Stimulated activated naive CD8-positive, alpha-beta T cell treated with anti-CD3 and anti-CD28 coated beads, Interleukin-15, Interleukin-2, amounts not matched to agents 100 ng/mL and 50 ng/mL, for 24 hours (primary cell): ENCODE measurements at regions not wholly inside any gene's neighbourhood (a gene's known extent, or its start where the extent isn't known, plus 50 kb on each side); places are given as distances from the start of the nearest gene placed in this dataset.

Source experiments
- H3K27ac Mint-ChIP-seq: one replicate; pipeline ENCODE4 v1.8.0; 2021; ENCODE audit warnings: mild to moderate bottlenecking, mixed read lengths
- H3K27me3 Mint-ChIP-seq: one replicate; pipeline ENCODE4 v1.8.0; 2021; ENCODE audit warnings: mixed read lengths
- H3K36me3 Mint-ChIP-seq: one replicate; pipeline ENCODE4 v1.8.0; 2021; ENCODE audit warnings: low read depth, mixed read lengths
- H3K4me1 Mint-ChIP-seq: one replicate; pipeline ENCODE4 v1.8.0; 2021; ENCODE audit warnings: low read depth, mixed read lengths
- H3K4me3 Mint-ChIP-seq: one replicate; pipeline ENCODE4 v1.8.0; 2021; ENCODE audit warnings: mild to moderate bottlenecking, mixed read lengths
- H3K9me3 Mint-ChIP-seq: one replicate; pipeline ENCODE4 v1.8.0; 2021; ENCODE audit warnings: mixed read lengths

- no peak overlapping the region for H3K27ac Mint-ChIP-seq
- H3K36me3 Mint-ChIP-seq = no peaks in the 10 kb centered on the region
- H3K4me1 Mint-ChIP-seq = no peaks in the 10 kb centered on the region
- no peak overlapping the region for H3K4me3 Mint-ChIP-seq
- no peaks in the 10 kb centered on the region for H3K27me3 Mint-ChIP-seq
- peaks cover 5% of the 10 kb centered on the region for H3K9me3 Mint-ChIP-seq
Measured at GRCh38 chr2:41400088-41400665, 647.6 kb upstream of the PKDCC start.

GRCh38 chr2:41405441-41405840 lies 642.4 kb upstream of the PKDCC start:
- no peaks in the 10 kb centered on the region for H3K27me3 Mint-ChIP-seq
- no peaks in the 10 kb centered on the region for H3K9me3 Mint-ChIP-seq
- H3K4me3 Mint-ChIP-seq = no peak overlapping the region
- H3K4me1 Mint-ChIP-seq = no peaks in the 10 kb centered on the region
- no peaks in the 10 kb centered on the region for H3K36me3 Mint-ChIP-seq
- H3K27ac Mint-ChIP-seq = no peak overlapping the region

GRCh38 chr2:41409328-41409727 lies 638.5 kb upstream of the PKDCC start:
- Mint-ChIP-seq H3K27me3 (no peaks in the 10 kb centered on the region), H3K4me1 (no peaks in the 10 kb centered on the region), H3K9me3 (no peaks in the 10 kb centered on the region), H3K4me3 (no peak overlapping the region), H3K27ac (no peak overlapping the region), H3K36me3 (no peaks in the 10 kb centered on the region)

GRCh38 chr2:41410011-41410410 lies 637.8 kb upstream of the PKDCC start:
- no peaks in the 10 kb centered on the region for H3K9me3 Mint-ChIP-seq

GRCh38 chr2:41413813-41414485 lies 633.9 kb upstream of the PKDCC start:
- no peaks in the 10 kb centered on the region for H3K36me3 Mint-ChIP-seq
- no peak overlapping the region for H3K4me3 Mint-ChIP-seq
- H3K9me3 Mint-ChIP-seq = no peaks in the 10 kb centered on the region
- H3K27me3 Mint-ChIP-seq = no peaks in the 10 kb centered on the region
- H3K4me1 Mint-ChIP-seq = no peaks in the 10 kb centered on the region
- no peak overlapping the region for H3K27ac Mint-ChIP-seq

More at GRCh38 chr2:41410011-41410410, 637.8 kb upstream of the PKDCC start:
- no peaks in the 10 kb centered on the region for H3K27me3 Mint-ChIP-seq
- H3K4me3 Mint-ChIP-seq = no peak overlapping the region
- no peak overlapping the region for H3K27ac Mint-ChIP-seq
- no peaks in the 10 kb centered on the region for H3K4me1 Mint-ChIP-seq
- no peaks in the 10 kb centered on the region for H3K36me3 Mint-ChIP-seq

- no peaks in the 10 kb centered on the region for H3K9me3 Mint-ChIP-seq
- H3K36me3 Mint-ChIP-seq = no peaks in the 10 kb centered on the region
- no peak overlapping the region for H3K27ac Mint-ChIP-seq
- no peak overlapping the region for H3K4me3 Mint-ChIP-seq
- no peaks in the 10 kb centered on the region for H3K4me1 Mint-ChIP-seq
- no peaks in the 10 kb centered on the region for H3K27me3 Mint-ChIP-seq
Measured at GRCh38 chr2:41414486-41415230, 633.2 kb upstream of the PKDCC start.

GRCh38 chr2:41417511-41417910 lies 630.3 kb upstream of the PKDCC start:
- H3K36me3 Mint-ChIP-seq = no peaks in the 10 kb centered on the region
- no peak overlapping the region for H3K27ac Mint-ChIP-seq
- H3K27me3 Mint-ChIP-seq = no peaks in the 10 kb centered on the region
- H3K4me3 Mint-ChIP-seq = no peak overlapping the region
- no peaks in the 10 kb centered on the region for H3K4me1 Mint-ChIP-seq
- H3K9me3 Mint-ChIP-seq = no peaks in the 10 kb centered on the region

GRCh38 chr2:41420219-41420618 lies 627.6 kb upstream of the PKDCC start:
- Mint-ChIP-seq H3K27me3 (no peaks in the 10 kb centered on the region), H3K4me1 (no peaks in the 10 kb centered on the region), H3K27ac (no peak overlapping the region), H3K4me3 (no peak overlapping the region), H3K9me3 (no peaks in the 10 kb centered on the region), H3K36me3 (no peaks in the 10 kb centered on the region)

- no peaks in the 10 kb centered on the region for H3K9me3 Mint-ChIP-seq
- no peaks in the 10 kb centered on the region for H3K4me1 Mint-ChIP-seq
- no peaks in the 10 kb centered on the region for H3K27me3 Mint-ChIP-seq
- H3K36me3 Mint-ChIP-seq = no peaks in the 10 kb centered on the region
- H3K27ac Mint-ChIP-seq = no peak overlapping the region
- no peak overlapping the region for H3K4me3 Mint-ChIP-seq
Measured at GRCh38 chr2:41420872-41421271, 626.9 kb upstream of the PKDCC start.

GRCh38 chr2:41431756-41432155 lies 616.1 kb upstream of the PKDCC start:
- H3K27me3 Mint-ChIP-seq = no peaks in the 10 kb centered on the region
- H3K9me3 Mint-ChIP-seq = peaks cover 4% of the 10 kb centered on the region
- H3K4me1 Mint-ChIP-seq = no peaks in the 10 kb centered on the region
- H3K36me3 Mint-ChIP-seq = no peaks in the 10 kb centered on the region
- H3K4me3 Mint-ChIP-seq = no peak overlapping the region
- H3K27ac Mint-ChIP-seq = no peak overlapping the region

GRCh38 chr2:41432459-41432858 lies 615.4 kb upstream of the PKDCC start:
- no peaks in the 10 kb centered on the region for H3K27me3 Mint-ChIP-seq
- H3K27ac Mint-ChIP-seq = no peak overlapping the region
- H3K4me1 Mint-ChIP-seq = no peaks in the 10 kb centered on the region
- peaks cover 4% of the 10 kb centered on the region for H3K9me3 Mint-ChIP-seq
- no peaks in the 10 kb centered on the region for H3K36me3 Mint-ChIP-seq
- H3K4me3 Mint-ChIP-seq = no peak overlapping the region

- Mint-ChIP-seq H3K4me1 (no peaks in the 10 kb centered on the region), H3K36me3 (no peaks in the 10 kb centered on the region), H3K9me3 (peaks cover 7% of the 10 kb centered on the region), H3K27me3 (no peaks in the 10 kb centered on the region), H3K27ac (no peak overlapping the region), H3K4me3 (no peak overlapping the region)
Measured at GRCh38 chr2:41434991-41435390, 612.8 kb upstream of the PKDCC start.

- Mint-ChIP-seq H3K4me3 (no peak overlapping the region), H3K27me3 (no peaks in the 10 kb centered on the region), H3K9me3 (peaks cover 3% of the 10 kb centered on the region), H3K4me1 (no peaks in the 10 kb centered on the region), H3K27ac (no peak overlapping the region), H3K36me3 (no peaks in the 10 kb centered on the region)
Measured at GRCh38 chr2:41441958-41442357, 605.9 kb upstream of the PKDCC start.

- Mint-ChIP-seq H3K27me3 (no peaks in the 10 kb centered on the region), H3K9me3 (no peaks in the 10 kb centered on the region), H3K36me3 (no peaks in the 10 kb centered on the region), H3K27ac (no peak overlapping the region), H3K4me3 (no peak overlapping the region), H3K4me1 (no peaks in the 10 kb centered on the region)
Measured at GRCh38 chr2:41445865-41446264, 602.0 kb upstream of the PKDCC start.

- no peaks in the 10 kb centered on the region for H3K4me1 Mint-ChIP-seq
- no peaks in the 10 kb centered on the region for H3K36me3 Mint-ChIP-seq
- no peaks in the 10 kb centered on the region for H3K27me3 Mint-ChIP-seq
- no peak overlapping the region for H3K4me3 Mint-ChIP-seq
- H3K27ac Mint-ChIP-seq = no peak overlapping the region
- no peaks in the 10 kb centered on the region for H3K9me3 Mint-ChIP-seq
Measured at GRCh38 chr2:41446266-41446665, 601.6 kb upstream of the PKDCC start.
